ENCODE measurements at regions not wholly inside any gene's neighbourhood (a gene's known extent, or its start where the extent isn't known, plus 50 kb on each side); places are given as distances from the start of the nearest gene placed in this dataset.

DNA sequence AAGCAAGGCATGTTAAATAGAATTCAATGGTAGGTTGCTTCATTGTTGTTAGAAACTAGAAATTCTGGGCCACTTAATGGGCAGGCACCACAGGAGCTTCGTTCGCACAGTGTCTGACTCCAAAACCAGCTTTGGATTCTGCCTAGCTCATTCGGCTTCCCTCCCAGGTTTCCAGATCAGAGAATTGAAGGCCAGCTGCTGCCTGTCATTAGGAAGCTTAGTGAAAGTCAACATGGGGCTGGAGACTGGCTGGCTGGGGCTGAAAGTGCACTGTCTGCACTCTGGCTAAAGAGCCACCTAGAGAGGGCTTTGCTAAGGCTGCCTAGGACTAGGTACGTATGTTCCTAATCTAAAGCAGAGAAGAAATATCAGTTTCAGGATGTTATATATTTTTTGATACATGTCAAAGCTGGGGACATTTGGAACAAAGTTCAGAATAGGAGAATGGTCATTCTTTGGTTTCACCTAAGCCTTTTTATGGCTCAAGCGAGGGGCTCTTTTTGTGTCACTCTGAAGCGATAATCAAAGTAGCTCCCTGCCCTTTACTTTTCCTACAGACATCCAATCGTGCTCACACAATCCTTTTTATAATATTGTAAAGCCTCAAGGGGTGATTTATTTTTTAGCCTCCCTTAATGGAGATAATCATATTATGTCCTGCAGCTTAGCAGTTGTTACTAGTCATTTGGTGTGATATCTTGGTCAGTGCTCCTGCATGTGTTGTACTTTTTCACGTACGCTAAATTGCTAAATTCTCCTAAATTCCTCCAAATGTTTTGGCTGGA lies 238.5 kb upstream of the NAV3 start:
- no peak for DNase-seq (ENCODE audit: low read depth)
- TF ChIP-seq CTCF (IDR thresholded peaks at IDR 0.05; ENCODE audit: control insufficient read depth, extremely low read depth, insufficient read depth) = no peak
- H3K4me3 ChIP-seq (ENCODE audit: low read depth, low read length) = no peak overlapping the region

DNA sequence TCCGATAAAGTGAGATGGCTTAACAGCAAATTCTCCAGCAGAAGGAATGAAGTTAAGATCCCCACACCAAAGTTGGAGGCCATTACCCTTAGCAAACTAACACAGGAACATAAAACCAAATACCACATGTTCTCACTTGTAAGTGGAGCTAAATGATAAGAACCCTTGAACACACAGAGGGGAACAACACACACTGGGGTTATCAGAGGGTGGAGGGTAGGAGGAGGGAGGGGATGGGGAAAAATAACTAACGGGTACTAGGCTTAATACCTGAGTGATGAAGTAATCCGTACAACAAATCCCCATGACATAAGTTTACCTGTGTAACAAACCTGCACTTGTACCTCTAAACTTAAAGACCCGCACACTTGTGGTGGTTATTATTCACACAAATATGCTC lies 240.4 kb upstream of the NAV3 start:
- DNase-seq (ENCODE audit: low read depth) = no peak
- TF ChIP-seq CTCF (IDR thresholded peaks at IDR 0.05; ENCODE audit: control insufficient read depth, extremely low read depth, insufficient read depth) = no peak
- H3K4me3 ChIP-seq (ENCODE audit: low read depth, low read length) = no peak overlapping the region

GRCh38 chr12:77584860-77585259 lies 245.8 kb upstream of the NAV3 start:
- H3K4me3 ChIP-seq (ENCODE audit: low read depth, low read length) = no peak overlapping the region
- DNase-seq (ENCODE audit: low read depth) = no peak
- no peak for TF ChIP-seq CTCF (IDR thresholded peaks at IDR 0.05; ENCODE audit: control insufficient read depth, extremely low read depth, insufficient read depth)

DNA sequence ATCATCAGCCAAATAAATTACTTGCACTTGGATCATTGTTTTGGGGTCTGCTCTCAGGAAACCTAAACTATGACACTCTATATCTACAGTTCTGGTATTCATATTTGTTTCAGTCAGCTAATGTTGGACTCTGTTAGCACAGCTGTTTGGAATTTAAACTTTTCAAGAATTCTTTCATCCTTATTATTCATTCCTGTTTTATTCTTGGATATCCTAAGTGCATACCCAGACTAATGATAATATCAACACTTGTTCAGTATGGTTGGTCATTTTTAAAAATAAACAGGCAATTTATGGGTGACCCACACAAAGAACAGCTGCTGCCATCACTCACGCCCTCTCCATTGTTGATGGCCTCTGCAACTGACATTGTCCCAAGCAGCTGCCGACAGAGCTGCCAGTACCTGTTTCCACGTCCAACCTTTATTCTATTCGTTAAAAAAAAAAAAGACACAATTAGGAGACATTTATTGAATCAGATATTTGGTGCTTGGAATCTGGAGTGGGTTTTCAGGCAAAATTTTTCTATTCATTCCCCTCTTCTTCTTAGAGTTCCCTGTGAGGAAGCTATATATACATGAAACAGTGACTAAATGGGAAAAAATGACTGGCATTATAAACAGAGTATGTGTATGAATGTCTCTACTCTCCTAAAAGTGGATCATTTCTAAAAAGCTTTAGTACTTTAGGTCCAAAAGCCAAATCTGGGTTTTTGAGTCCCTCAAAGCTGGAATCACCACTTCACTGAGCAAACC lies 252.1 kb upstream of the NAV3 start:
- no peak for DNase-seq (ENCODE audit: low read depth)
- no peak overlapping the region for H3K4me3 ChIP-seq (ENCODE audit: low read depth, low read length)
- no peak for TF ChIP-seq CTCF (IDR thresholded peaks at IDR 0.05; ENCODE audit: control insufficient read depth, extremely low read depth, insufficient read depth)

DNA sequence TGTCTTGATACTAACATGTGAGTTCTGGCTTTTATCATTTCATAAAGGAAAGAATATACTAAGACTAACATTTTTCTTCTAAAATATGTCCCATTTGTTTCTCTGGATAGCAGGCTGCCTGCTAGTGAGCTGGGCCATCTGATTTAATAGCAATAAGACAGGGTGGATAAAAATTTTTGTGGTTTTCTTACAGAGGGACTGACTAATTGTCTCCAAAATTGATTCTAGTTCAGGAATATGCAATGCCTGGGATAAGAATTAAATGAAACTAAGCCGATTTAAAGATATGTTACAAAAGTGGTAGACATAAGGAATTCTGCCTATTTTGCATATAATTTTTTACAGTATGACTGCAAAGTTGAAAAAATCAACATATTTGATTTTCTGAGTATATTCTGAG lies 252.9 kb upstream of the NAV3 start:
- no peak overlapping the region for H3K4me3 ChIP-seq (ENCODE audit: low read depth, low read length)
- no peak for TF ChIP-seq CTCF (IDR thresholded peaks at IDR 0.05; ENCODE audit: control insufficient read depth, extremely low read depth, insufficient read depth)
- DNase-seq (ENCODE audit: low read depth) = no peak

DNA sequence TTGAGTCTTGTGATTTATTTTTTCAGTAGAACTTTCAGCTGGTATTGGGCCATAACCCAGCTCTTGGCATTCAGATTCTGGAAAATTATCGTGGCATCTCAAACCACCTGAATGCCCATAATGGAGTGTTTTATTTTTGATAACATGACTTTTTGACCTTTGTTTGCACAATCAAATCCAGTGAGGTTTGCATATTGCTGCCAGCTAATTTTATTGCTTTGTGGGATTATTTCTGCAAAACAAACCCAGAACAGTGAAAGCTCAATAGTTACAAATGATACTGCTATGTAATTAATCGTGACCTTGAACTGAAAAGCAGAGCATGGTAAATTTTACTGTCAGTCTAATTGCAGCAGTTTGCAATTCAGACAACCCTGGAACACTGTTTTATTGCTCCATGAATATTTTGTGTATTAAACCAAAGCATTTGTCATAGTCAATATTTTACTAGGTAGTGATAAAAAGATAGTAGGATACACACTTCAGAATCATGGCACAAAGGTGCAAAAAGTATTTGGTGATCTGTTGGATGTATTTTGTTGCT lies 255.2 kb upstream of the NAV3 start:
- no peak for TF ChIP-seq CTCF (IDR thresholded peaks at IDR 0.05; ENCODE audit: control insufficient read depth, extremely low read depth, insufficient read depth)
- no peak overlapping the region for H3K4me3 ChIP-seq (ENCODE audit: low read depth, low read length)
- peak; percentile 7 for DNase-seq (ENCODE audit: low read depth)

Data from LNCaP clone FGC (cell line).